ENCODE measurements at regions not wholly inside any gene's neighbourhood (a gene's known extent, or its start where the extent isn't known, plus 50 kb on each side); places are given as distances from the start of the nearest gene placed in this dataset.

DNA sequence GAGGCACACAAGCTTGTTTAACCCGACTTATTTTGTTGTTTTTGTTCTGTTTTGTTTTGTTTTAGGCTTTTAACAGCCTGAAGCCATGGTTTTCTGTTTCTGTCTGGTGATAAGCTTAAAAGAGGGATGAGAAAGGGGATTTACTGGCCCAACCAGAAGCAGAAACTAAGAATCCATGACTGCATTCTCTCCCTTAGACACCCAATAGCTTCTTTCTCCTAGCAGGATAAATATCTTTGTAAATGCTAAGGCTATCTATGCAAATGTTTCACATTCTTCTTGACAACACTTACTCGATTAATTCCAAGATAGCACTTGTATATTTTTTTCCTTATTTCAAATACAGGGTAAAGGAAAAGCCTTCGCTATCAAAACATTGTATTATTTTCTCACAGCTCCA is 53.7 kb upstream of the SMAD1 start:
- no peak for DNase-seq

DNA sequence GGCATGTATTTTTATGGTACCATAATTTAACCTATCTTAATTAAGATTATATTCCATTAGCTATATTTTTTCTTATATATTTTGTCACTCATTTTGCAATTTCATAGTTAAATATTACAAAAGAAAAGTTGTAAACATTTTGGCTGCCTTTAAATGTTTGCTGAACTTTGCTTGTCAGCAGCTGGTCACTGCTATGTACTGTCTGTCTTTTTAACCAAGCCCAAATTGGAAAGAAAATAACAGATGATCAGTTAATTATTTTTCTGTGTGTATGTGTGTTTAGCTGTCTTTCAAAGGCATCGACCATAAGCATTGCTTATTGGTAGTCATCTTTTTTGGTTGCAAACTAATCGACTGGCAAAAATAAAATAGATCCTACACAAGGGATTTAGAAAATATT is 54.4 kb upstream of the SMAD1 start:
- no peak for DNase-seq

DNA sequence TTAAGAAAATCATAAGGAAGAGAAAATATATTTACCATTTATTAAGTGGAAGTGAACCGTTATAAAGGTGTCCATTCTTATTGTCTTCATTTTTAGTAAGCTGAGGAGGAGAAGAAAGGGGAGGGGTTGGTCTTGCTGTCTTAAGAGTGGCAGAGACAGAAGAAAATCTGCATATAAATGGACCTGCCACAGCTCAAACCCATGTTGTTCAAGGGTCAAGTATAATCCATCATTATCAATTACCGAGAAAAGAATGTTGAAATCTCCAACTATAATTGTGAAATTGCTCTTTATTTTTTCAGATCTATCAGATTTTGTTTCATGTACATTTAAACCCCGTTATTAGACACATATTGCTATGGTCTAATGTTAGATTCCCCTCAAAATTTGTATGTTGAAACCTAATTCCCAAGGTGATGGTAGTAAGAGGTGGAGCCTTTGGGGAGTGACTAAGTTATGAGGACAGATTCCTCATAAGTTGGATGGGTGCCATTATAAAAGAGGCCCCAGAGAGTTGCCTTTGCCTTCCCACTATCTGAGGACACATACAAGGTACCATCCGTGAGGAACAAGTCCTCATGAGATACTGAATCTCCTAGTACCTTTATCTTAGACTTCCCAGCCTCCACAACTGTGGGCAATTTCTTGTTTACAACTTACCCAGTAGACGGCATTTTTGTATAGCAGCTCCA is 58.5 kb upstream of the SMAD1 start:
- no peak for DNase-seq

DNA sequence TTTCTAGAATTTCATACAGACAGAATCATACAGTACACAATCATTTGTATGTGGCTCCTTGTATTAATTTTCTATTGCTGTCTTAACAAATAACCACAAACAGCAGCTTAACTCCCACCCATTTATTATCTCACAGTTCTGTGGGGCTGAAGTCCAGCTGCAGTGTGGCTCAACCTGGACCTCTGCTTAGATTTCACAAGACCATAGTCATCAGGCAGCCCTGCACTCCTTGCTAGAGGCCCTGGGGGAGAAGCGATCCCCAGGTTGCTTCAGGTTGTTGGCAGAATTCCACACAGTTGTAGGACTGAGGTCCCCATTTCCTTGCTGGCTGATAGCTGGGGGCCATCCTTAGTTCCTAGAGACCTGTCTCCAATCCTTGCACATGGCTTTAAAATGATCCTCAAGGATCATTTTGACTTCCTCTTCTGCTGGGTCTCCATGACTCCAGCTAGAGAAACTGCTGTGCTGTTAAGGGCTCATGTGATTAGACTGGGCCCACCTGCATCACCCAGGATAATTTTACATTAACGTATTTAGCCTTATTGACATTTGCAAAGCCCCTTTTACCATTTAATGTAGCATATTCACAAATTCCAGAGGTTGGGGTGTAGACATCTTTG is 60.9 kb upstream of the SMAD1 start:
- no peak for DNase-seq

DNA sequence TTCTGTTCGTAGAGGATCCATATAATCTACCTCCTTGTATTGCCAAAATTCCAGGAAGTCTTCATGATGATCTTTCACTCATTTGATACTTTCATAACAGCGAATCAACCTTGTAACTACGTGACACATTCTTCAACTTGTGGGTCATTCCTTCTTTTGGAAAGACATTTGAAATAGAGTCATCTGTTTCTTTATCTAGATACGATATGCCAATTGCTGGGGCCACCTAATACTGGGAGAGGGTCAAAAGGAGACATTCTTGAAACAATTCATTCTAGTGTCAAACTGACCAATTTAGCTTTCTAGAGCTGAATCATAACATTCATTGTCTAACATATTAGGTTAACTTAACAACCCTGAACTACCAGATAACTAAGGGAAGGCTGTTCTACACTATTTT is 62.9 kb upstream of the SMAD1 start:
- DNase-seq, result no peak

DNA sequence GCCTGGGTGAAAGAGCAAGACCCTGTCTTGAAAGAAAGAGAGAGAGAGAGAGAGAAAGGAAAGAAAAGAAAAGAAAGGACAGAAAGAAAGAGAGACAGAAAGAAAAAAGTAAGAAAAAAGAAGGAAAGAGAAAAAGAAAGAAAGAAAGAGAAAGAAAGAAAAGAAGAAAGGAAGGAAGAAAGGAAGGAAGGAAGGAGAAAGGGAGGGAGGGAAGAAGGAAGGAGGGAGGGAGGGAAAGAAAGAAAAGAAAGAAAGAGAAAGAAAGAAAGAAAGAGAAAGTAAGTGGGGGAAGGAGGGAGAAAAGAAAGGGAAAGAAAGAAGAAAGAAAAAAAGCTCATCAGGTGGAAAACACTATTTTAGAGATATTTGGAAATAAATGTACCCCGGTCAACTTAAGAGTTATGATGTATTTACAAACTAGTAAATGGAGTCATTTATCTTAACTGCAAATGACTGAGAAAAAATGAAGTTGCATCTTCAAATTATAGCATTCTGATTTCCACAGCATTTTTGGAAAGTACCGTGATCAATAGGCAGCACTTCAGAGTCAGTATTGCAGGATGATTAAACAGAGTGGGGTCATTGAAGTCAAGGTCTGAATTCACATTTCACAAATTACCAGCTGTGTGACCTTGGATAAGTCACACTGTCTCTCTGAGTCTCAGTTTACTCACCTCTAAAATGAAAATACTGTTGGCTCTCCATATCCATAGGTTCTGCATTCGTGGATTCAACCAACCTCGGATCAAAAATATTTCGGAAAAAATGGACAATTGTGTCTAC is 64.1 kb upstream of the SMAD1 start:
- no peak for DNase-seq

DNA sequence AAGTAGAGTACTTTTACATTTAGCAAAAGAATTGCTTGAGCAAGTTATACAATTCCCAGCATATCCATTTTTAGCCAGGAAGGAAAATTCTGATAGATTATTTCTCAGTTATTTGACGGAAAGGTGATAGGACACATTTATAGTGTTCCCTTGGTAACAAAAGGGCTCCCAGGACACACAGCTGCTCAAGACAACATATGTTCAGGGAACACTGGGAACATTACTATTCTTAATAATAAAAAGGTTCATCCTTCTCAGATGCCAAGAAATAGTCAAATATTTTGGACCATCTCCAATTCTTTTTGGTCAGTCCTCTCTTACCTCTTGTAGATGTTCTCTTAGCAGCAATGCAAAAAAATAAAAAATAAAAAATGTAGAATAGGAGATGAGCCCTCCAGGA is 66.8 kb upstream of the SMAD1 start:
- DNase-seq, result no peak

DNA sequence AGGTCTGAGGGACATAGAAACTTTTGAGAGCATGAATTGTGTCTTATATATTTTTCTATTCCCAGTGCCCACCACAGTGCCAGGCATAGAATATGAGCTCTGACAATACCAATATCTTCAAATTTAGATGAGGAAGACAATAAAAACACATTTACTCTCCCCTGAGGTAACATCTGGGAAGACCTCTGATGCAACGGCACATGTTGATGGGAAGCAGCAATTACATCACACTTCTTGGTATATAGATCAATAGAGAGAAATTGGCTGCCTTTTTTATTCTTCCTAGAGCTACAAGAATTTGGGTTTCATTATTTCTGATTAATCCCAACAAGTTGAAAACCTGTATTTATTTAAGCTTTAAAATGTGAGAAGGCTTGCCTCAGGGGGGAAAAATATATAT is 67.4 kb upstream of the SMAD1 start:
- DNase-seq, result no peak

DNA sequence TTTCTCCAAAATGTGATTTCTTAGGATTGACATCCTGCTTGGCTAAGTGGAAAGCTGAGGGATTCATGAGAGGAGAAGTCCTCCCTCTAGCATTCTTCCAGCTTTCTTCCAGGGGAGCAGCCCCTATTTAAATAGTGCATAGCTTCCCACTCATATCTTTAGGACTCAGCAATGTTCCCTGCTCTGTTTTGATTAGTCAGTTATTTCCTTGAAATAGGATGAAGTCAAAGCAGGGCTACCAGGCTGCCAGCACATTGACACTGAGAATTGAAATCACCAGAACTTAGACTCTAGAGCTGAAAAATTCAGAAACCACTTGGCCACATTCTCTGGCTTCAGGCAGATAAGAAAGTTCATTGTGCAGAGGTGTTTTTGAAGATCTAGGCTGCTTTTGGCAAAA is 74.7 kb upstream of the SMAD1 start:
- DNase-seq, result no peak

DNA sequence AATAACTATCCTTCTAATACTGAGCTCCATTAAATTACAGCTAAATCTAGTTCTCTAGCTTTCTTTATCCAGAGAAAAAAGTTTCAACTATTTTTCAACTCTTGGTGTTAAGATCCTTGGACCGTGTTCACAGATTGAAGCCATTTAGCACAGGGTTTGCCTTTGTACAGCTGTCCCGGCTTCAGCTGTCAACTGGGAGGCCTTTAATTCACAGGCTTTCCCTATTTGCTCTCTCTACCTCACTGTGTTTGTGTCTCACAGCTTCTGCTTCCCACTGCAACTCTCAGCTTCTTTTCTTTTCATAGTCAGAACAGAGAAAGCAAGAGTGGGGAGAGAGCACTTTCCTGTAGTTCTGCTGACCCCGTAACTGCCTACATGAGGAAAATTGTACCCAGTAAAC is 76.9 kb upstream of the SMAD1 start:
- DNase-seq, result no peak

DNA sequence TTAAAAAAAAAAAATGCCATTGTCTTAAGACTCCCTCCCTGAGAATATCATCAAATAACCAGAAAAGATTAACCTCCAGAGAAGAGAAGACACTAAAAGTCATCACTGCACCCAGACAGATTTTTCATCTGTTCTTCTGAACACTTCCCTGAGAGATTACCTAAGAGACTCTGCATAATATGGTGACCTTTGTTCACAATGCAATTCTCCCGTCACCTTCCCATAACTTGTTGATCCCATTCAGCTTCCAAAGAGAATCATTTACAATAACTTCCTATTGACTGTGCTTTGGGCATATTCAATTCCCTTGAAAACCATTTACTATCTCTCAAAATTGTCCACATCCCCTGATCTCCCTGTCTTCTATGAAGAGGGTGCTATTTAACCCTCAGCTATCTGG is 85.1 kb upstream of the SMAD1 start:
- DNase-seq, result no peak

DNA sequence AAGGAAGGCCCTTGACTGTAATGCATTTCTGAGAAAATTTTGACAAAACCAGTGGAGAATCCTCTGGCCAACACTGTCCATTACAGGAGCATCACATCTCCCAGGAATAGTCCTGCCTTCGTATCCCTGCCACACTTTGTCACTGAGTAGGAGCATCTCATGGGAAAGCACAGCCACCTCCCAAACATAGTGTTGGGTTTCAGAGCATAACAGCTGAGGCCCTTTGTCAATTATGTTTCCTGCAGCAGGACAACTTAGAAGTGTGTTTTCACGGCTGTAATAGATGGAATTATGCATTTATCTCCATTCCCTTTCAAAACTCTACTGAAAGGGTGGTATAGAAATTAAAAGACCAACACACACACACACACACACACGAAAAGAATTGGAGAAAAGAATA is 91.1 kb upstream of the SMAD1 start:
- DNase-seq, result no peak

DNA sequence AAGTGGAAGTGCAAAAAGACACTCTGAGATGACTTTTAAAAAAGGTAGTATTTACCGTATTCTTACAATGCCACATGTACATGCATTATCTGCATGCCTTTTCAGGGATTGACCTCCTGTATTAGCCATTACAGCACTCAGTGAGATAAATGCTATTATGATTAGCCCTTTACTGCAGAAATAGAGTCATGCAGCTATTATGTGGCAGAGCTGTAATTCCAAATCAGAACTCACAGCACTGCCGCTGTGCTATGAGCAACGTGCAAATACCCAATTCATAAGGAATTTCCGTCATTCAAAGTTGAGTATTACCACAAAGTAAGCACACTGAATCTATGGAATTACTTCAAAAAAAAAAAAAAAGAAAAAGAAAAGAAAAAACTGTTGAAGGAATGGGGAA is 92.1 kb upstream of the SMAD1 start:
- DNase-seq, result no peak

DNA sequence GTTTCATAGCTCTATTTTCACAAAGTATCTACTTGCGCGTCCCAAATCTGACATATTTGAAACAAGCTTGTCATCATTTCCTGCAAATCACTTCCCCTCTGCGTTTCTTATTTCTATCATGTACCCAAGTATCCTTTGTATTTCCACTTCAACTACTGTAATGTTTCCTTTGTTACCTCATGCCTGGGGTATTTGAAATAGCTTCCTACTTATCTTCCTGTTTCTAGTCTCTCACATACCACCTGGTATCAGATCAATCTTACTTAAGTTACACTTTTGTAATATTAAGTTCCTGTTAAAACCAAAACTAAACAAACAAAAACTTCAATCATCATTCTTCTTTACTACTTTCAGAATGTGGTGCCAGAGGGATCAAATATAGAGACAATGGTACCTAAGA is 93.6 kb upstream of the SMAD1 start:
- DNase-seq, result no peak

DNA sequence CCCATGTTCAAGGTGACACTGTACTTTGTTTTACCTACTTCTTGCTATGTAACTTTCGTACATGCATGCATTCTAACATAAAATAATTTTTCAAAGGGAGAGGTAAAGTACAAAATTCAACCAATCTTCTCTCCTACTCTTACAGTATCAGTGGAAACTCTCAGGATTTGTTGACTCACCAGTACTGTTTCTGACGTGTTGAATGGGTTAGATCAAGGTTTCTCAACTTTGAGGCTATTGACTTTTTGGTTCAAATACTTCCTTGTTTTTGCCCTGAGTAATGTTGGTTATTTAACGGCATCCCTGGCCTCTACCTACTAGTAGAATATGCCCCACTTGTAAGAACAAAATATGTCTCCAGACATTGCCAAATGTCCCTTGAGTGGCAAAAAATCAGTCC is 94.6 kb upstream of the SMAD1 start:
- no peak for DNase-seq

DNA sequence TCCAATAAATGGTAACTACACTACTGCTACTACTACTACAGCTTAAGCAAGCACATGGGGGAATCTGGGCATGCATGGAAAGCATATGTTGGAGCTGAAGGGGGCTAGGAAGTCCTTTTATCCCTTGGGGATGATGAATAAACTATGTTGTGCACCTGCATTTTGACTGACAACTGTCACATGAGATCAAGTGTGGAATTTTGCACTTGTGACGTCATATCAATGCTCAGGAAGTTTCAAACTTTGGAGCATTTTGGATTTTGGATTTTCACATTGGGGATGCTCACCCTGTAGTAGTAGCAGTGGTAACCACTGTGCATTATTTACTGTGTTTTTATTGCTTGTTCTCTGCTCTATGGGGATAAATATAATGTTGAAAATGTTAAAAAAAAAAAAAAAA is 100.5 kb upstream of the SMAD1 start:
- no peak for DNase-seq

DNA sequence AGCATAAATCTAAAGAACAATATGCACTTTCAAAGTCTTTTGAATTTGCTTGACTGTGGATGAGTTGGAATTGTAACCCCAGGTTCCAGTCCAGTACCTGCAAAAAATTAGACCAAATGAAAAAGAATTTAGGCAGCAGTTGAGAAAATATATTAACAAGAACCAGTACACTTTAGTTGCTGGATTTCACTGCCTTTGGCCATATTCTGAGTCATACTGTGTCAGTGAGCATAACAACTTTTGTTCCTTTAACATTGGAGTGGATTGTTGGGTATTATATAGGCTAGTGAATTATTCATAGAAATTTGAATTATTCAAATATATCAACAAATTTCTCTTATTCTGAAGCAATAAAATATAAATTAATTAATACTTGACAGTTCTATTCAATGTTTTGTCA is 101.5 kb upstream of the SMAD1 start:
- DNase-seq, result no peak

DNA sequence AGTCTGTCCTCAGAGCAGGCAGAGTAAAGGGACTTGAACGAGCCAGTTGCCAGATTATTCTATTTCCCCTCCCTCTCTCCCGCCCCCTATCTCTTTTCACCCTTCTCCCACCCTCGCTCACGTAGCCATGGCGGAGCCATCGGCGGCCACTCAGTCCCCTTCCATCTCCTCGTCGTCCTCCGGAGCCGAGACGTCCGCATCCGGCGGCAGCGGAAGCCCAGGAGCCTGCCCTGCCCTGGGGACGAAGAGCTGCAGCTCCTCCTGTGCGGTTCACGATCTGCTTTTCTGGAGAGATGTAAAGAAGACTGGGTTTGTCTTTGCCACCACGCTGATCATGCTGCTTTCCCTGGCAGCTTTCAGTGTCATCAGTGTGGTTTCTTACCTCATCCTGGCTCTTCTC is 106.2 kb upstream of the SMAD1 start:
- no peak for DNase-seq

DNA sequence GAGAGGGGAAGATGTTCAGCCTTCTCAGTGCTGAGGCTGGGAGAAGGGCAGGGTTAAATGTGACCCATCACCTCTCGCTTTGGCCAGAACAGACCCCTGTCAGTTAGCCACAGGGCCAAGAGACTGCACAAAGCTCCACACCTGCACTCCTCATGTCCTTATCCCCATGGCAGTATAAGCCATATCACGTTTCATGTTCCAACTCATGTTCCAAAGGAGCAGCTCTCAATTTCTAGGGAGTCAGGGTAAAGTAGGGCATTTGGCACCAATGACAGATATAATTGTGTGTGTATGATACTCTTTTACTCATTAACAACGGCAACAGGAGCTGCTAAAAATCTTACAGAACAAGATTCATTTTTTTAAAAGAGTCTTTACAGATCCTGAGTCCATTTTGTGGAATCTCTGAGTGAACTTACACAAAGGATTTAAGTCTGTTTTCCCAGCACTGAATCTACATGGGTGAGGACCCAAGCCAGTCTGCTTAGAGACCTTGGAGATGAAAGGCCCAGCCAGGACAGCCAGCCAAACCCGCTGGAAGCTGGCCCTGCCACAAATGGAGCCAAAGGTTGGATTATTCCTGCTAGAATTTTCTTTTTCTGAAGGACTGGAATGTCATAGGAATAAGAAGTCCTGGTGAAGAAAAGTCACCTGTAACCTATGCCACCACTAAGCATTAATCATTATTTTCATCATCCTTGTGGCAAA is 129.1 kb upstream of the SMAD1 start:
- no peak for DNase-seq

DNA sequence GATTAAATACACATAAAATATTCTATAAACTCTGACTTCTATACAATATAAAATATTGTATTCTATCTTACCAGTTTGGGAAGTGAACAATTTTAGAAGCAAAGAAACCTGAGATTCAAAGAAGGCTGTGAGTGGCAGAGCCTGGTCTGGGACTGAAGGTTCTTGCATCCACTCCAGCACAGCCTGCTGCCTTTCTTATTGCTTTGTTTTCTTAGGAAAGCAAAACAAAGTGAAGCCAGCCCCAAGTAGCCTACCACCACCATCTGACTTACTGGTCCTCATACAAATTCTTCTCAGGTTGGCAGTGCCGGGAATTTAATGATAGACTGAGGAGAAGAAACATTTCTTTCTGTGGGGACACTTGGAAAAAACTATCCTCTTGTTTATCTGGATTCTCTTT is 129.7 kb upstream of the SMAD1 start:
- no peak for DNase-seq

DNA sequence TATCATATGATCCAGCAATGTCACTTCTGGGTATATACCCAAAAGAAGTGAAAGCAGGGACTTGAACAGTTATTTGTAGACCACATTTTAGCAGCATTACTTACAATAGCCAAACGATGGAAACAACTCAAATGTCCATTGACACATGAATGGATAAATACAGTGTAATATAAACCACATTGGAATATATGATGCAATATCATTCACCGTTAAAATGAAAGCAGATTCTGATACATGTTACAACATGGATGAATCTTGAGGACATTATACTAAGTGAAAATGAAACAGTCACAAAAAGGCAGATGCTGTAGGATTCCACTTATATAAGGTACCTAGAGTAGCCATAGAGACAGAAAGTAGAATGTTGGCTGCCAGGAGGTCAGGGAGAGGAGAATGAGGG is 130.5 kb upstream of the SMAD1 start:
- no peak for DNase-seq

DNA sequence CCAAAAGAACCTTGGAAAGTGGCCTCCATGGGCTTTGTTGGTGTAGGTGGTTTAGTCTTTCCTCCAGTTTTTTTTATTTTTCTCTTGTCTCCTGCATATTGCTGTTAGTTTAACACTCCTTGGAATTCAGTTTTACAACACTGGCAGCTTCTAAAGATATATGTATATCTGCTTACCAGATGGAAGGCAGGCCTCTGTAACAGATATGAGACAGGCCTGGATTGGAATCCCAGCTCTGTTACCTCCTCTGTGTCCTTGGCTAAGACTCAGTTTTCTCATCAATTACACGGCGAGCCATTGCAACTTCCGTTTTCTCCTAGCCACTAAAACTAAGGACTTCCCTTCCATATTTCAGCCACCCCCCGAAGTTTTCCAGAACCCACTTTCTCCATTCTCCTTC is 133.4 kb upstream of the SMAD1 start:
- DNase-seq, result no peak

DNA sequence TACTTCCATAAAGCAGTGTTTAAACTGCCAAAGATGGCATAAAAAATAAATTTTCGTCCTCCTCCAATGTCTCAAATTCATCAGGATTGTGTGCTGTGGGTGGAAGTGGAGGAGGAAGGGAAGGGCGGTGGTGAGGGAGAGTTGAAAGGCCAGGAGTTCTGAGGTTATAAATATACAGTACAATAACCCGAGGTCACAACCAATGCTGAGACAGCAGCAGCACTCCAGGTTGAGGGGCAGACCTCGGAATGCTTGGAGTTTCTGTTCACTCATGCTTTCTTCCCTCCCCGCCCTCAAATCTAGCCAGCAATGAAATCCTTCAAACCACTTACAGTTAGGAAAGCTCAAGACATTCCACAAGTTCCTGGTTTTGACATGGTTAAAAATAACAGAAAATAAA is 134.0 kb upstream of the SMAD1 start:
- DNase-seq, result no peak

DNA sequence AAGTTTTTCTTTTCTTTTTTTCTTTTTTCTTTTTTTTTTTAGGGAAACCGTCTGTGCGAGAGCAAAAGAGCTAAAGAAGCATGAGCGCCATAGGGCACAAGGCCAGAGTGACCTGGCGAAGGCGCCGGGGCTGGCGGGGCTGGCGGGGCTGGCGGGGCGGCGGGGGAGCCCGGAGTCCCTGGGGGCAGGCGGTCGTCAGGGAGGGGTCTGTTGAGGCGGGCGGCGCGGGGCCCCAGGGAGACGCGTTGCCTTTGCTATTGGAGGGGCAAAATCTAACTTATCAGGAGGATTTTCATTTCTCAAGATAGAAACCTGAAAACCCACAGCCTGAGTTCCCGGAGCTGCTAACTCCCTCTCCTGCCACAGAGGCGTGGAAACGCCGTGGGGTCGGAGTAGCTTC is 135.6 kb upstream of the SMAD1 start:
- no peak for DNase-seq
